K562 (cell line): ENCODE measurements at regions not wholly inside any gene's neighbourhood (a gene's known extent, or its start where the extent isn't known, plus 50 kb on each side); places are given as distances from the start of the nearest gene placed in this dataset.
"Not testable (repeated sequence)": the region's sequence is repeated elsewhere in the genome, so short reads cannot be mapped to it uniquely, and the experiment has no call there.

Source experiments
- ATF1 ChIP-seq, 2 experiments: fragments of 450-650 bp in 1 of 2; IDR thresholded peaks; 2 replicates each; pipeline ENCODE4 v1.6.1; 2016; ENCODE audit warnings: missing compliant biosample characterization in 1 of 2, missing genetic modification characterization in 1 of 2
- CTCF ChIP-seq, 3 experiments: IDR thresholded peaks in 2 of 3; conservative IDR thresholded peaks in 1 of 3; 2 replicates each; pipeline ENCODE4 v1.5.1; 2011 to 2012; ENCODE audit warnings: low read length in 3 of 3, mild to moderate bottlenecking in 3 of 3, control low read depth in 2 of 3, improper control_type of control experiment in 1 of 3, inconsistent platforms in 1 of 3, low read depth in 1 of 3, mixed read lengths in 1 of 3, moderate library complexity in 1 of 3; ENCODE audit not compliant: insufficient read depth in 2 of 3
- JUND ChIP-seq, 2 experiments: IDR thresholded peaks; 2 replicates in 1 of 2; 3 replicates in 1 of 2; pipeline ENCODE4 v1.6.1; 2011; ENCODE audit warnings: borderline replicate concordance in 2 of 2, low read depth in 2 of 2, low read length in 2 of 2, improper control_type of control experiment in 1 of 2, missing biosample characterization in 1 of 2, missing genetic modification characterization in 1 of 2, missing genetic modification reagents in 1 of 2
- PREB ChIP-seq: sonication (generic); formaldehyde crosslinking; IDR thresholded peaks from 2 replicates; pipeline ENCODE4 v1.8.1; 2023; ENCODE audit warnings: mild to moderate bottlenecking, missing genetic modification reagents
- TFAM ChIP-seq: fragments of 250-450 bp; sonication (Bioruptor Pico); conservative IDR thresholded peaks from 2 replicates; pipeline ENCODE4 v1.5.0; 2021; ENCODE audit warnings: mild to moderate bottlenecking, moderate library complexity
- ZBTB26 ChIP-seq: fragments of 450-650 bp; formaldehyde crosslinking; IDR thresholded peaks from 2 replicates; pipeline ENCODE4 v1.4.0; 2022; ENCODE audit warnings: missing genetic modification characterization
- ZFP30 ChIP-seq: fragments of 250-450 bp; sonication (Bioruptor Pico); IDR thresholded peaks from 2 replicates; pipeline ENCODE4 v1.8.0; 2022; ENCODE audit warnings: moderate library complexity, mild to moderate bottlenecking, inconsistent platforms, borderline replicate concordance

- TF ChIP-seq TFAM (CRISPR knock-in tag); ZBTB26 (CRISPR knock-in tag); ZFP30 (CRISPR knock-in tag); ATF1 (CRISPR knock-in tag; IDR thresholded peaks at IDR 0.05); ATF1 (tag; IDR thresholded peaks at IDR 0.05); CTCF (IDR thresholded peaks at IDR 0.05 in 2 of 3, conservative IDR thresholded peaks at IDR 0.05 in 1 of 3; ENCODE audit: insufficient read depth in 2 of 3, low read depth in 1 of 3, low read length in 3 of 3); PREB (CRISPR knock-in tag); JUND (IDR thresholded peaks at IDR 0.05; ENCODE audit: borderline replicate concordance, low read depth, low read length); JUND (tag; IDR thresholded peaks at IDR 0.05; ENCODE audit: borderline replicate concordance, low read depth, low read length): not testable (repeated sequence)
Observed at GRCh38 chr5:57870267-57870666, 387.7 kb upstream of the ACTBL2 start.
